HepG2 (cell line): ENCODE measurements at regions not wholly inside any gene's neighbourhood (a gene's known extent, or its start where the extent isn't known, plus 50 kb on each side); places are given as distances from the start of the nearest gene placed in this dataset.

Source experiments
- BRD4 ChIP-seq: sonication (generic); formaldehyde crosslinking; IDR thresholded peaks from 2 replicates; pipeline ENCODE4 v1.4.0; 2020; ENCODE audit warnings: missing genetic modification reagents
- CEBPZ ChIP-seq: IDR thresholded peaks from 2 replicates; pipeline ENCODE4 v1.6.1; 2012; ENCODE audit warnings: low read length, improper control_type of control experiment
- DR1 ChIP-seq: sonication (generic); formaldehyde crosslinking; IDR thresholded peaks from 2 replicates; pipeline ENCODE4 v1.8.0; 2021; ENCODE audit warnings: mild to moderate bottlenecking, missing genetic modification reagents, inconsistent platforms
- EP300 ChIP-seq, 3 experiments: sonication (generic) in 1 of 3; formaldehyde crosslinking in 1 of 3; IDR thresholded peaks; 2 replicates each; pipeline versions ENCODE4 v1.5.1 to v1.6.1; 2011 to 2020; ENCODE audit warnings: low read depth in 2 of 3, low read length in 2 of 3, borderline replicate concordance in 1 of 3, improper control_type of control experiment in 1 of 3, mild to moderate bottlenecking in 1 of 3, missing genetic modification reagents in 1 of 3, moderate library complexity in 1 of 3
- GATAD2A ChIP-seq: IDR thresholded peaks from 2 replicates; pipeline ENCODE4 v1.6.1; 2016
- PHF20 ChIP-seq: sonication (generic); formaldehyde crosslinking; IDR thresholded peaks from 2 replicates; pipeline ENCODE4 v1.5.0; 2020; ENCODE audit warnings: mild to moderate bottlenecking, missing genetic modification reagents
- PRMT3 ChIP-seq: sonication (generic); formaldehyde crosslinking; IDR thresholded peaks from 2 replicates; pipeline ENCODE4 v1.8.1; 2022; ENCODE audit warnings: low read depth, mild to moderate bottlenecking, moderate library complexity, missing genetic modification reagents, borderline replicate concordance
- RELA ChIP-seq: sonication (generic); formaldehyde crosslinking; IDR thresholded peaks from 2 replicates; pipeline ENCODE4 v1.4.0; 2020; ENCODE audit warnings: missing genetic modification reagents
- SMARCE1 ChIP-seq: fragments of 450-650 bp; IDR thresholded peaks from 2 replicates; pipeline ENCODE4 v1.6.1; 2017; ENCODE audit warnings: borderline replicate concordance
- SOX13 ChIP-seq, 3 experiments: fragments of 450-650 bp in 1 of 3; sonication (generic) in 1 of 3; formaldehyde crosslinking in 1 of 3; IDR thresholded peaks in 2 of 3; conservative IDR thresholded peaks in 1 of 3; 2 replicates each; pipeline versions ENCODE4 v1.5.0 to v1.6.1; 2016 to 2020; ENCODE audit warnings: antibody characterized with exemption in 1 of 3, mild to moderate bottlenecking in 1 of 3, missing compliant biosample characterization in 1 of 3, missing genetic modification reagents in 1 of 3, moderate library complexity in 1 of 3
- STAT5B ChIP-seq: sonication (generic); formaldehyde crosslinking; IDR thresholded peaks from 2 replicates; pipeline ENCODE4 v1.4.0; 2020; ENCODE audit warnings: missing genetic modification reagents
- TRIM24 ChIP-seq: sonication (generic); formaldehyde crosslinking; IDR thresholded peaks from 2 replicates; pipeline ENCODE4 v1.8.0; 2022; ENCODE audit warnings: mild to moderate bottlenecking, missing genetic modification reagents
- ZBTB10 ChIP-seq: sonication (generic); formaldehyde crosslinking; IDR thresholded peaks from 2 replicates; pipeline ENCODE4 v1.4.0; 2020; ENCODE audit warnings: missing genetic modification reagents, borderline replicate concordance
- ZFP41 ChIP-seq: sonication (generic); formaldehyde crosslinking; IDR thresholded peaks from 2 replicates; pipeline ENCODE4 v1.4.0; 2020; ENCODE audit warnings: mild to moderate bottlenecking, missing genetic modification reagents, borderline replicate concordance
- ZFY ChIP-seq: sonication (generic); formaldehyde crosslinking; IDR thresholded peaks from 2 replicates; pipeline ENCODE4 v1.4.0; 2020; ENCODE audit warnings: missing genetic modification reagents
- ZNF136 ChIP-seq: sonication (generic); formaldehyde crosslinking; IDR thresholded peaks from 2 replicates; pipeline ENCODE4 v1.8.1; 2022; ENCODE audit warnings: low read depth, mild to moderate bottlenecking, moderate library complexity, missing genetic modification reagents
- ZNF260 ChIP-seq: sonication (generic); formaldehyde crosslinking; IDR thresholded peaks from 2 replicates; pipeline ENCODE4 v1.4.0; 2020; ENCODE audit warnings: missing genetic modification reagents, low read depth, mild to moderate bottlenecking, borderline replicate concordance
- ZNF550 ChIP-seq: sonication (generic); formaldehyde crosslinking; IDR thresholded peaks from 2 replicates; pipeline ENCODE4 v1.4.0; 2020; ENCODE audit warnings: mild to moderate bottlenecking, missing genetic modification reagents, borderline replicate concordance
- ZNF569 ChIP-seq: sonication (generic); formaldehyde crosslinking; IDR thresholded peaks from 2 replicates; pipeline ENCODE4 v1.5.0; 2020; ENCODE audit warnings: mild to moderate bottlenecking, missing genetic modification reagents, moderate library complexity, borderline replicate concordance
- ZNF598 ChIP-seq: sonication (generic); formaldehyde crosslinking; IDR thresholded peaks from 2 replicates; pipeline ENCODE4 v1.5.1; 2020; ENCODE audit warnings: mild to moderate bottlenecking, missing genetic modification reagents, borderline replicate concordance
- ZNF616 ChIP-seq: sonication (generic); formaldehyde crosslinking; IDR thresholded peaks from 2 replicates; pipeline ENCODE4 v1.5.0; 2020; ENCODE audit warnings: low read depth, mild to moderate bottlenecking, missing genetic modification reagents
- ZNF619 ChIP-seq: sonication (generic); formaldehyde crosslinking; IDR thresholded peaks from 2 replicates; pipeline ENCODE4 v1.4.0; 2020; ENCODE audit warnings: mild to moderate bottlenecking, missing genetic modification reagents
- ZNF629 ChIP-seq: sonication (generic); formaldehyde crosslinking; conservative IDR thresholded peaks from 2 replicates; pipeline ENCODE4 v1.5.0; 2020; ENCODE audit warnings: missing genetic modification reagents
- ZNF644 ChIP-seq: IDR thresholded peaks from 2 replicates; pipeline ENCODE4 v1.6.1; 2016; ENCODE audit warnings: low read depth
- ZNF709 ChIP-seq: sonication (generic); formaldehyde crosslinking; IDR thresholded peaks from 2 replicates; pipeline ENCODE4 v1.5.0; 2020; ENCODE audit warnings: mild to moderate bottlenecking, missing genetic modification reagents
- TF ChIP-seq, protein P1 (sequence below): sonication (generic); formaldehyde crosslinking; IDR thresholded peaks from 2 replicates; pipeline ENCODE4 v1.4.0; 2020; ENCODE audit warnings: missing genetic modification reagents

DNA sequence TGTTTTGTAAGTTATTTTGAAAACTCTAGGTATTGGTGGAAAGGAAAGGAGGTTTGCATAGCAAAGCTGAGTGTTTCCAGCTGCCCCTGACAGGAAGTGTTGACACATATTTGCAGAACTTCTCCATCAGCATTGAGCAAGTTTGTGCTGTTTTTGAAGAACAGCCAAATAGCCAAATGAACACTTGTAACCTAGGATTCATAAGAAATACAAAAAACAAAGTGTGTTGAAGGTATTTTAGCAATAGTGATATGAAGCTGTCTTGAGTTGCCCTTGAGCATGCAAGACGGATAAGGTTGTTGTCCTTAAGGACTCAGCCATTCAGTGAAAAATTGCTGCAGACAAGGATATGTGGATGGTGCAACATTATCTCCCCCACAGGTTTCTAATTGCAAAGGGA is 68.3 kb upstream of the PGM2 start (continued):
- TF ChIP-seq ZNF709 (no peak), GATAD2A (CRISPR knock-in tag) (peak; percentile 36; the same call in 1 of the 2 replicates), ZFP41 (no peak), ZFY (CRISPR knock-in tag) (no peak), ZNF598 (CRISPR knock-in tag) (no peak), PHF20 (CRISPR knock-in tag) (no peak), ZNF136 (CRISPR knock-in tag) (no peak), ZNF629 (no peak), CEBPZ (no peak), DR1 (no peak), SMARCE1 (no peak), ZNF644 (no peak), ZNF569 (CRISPR knock-in tag) (no peak), ZNF550 (CRISPR knock-in tag) (no peak), PRMT3 (CRISPR knock-in tag) (no peak), BRD4 (no peak), EP300 (IDR thresholded peaks at IDR 0.05; ENCODE audit: low read depth in 2 of 2, low read length in 2 of 2) (peak in 1 of 2 experiments; percentile 57; a peak in 1 of 4 replicates), EP300 (CRISPR knock-in tag; IDR thresholded peaks at IDR 0.05; ENCODE audit: borderline replicate concordance) (no peak), ZBTB10 (CRISPR knock-in tag) (no peak), RELA (CRISPR knock-in tag) (no peak), ZNF619 (CRISPR knock-in tag) (no peak), ZNF616 (CRISPR knock-in tag) (no peak), SOX13 (IDR thresholded peaks at IDR 0.05) (no peak), SOX13 (CRISPR knock-in tag; conservative IDR thresholded peaks at IDR 0.05 in 1 of 2, IDR thresholded peaks at IDR 0.05 in 1 of 2) (0 out of 4 replicates have a peak, but pooled peaks of 1 of the 2 experiments have one; percentile 23), TRIM24 (CRISPR knock-in tag) (no peak), STAT5B (CRISPR knock-in tag) (no peak), ZNF260 (CRISPR knock-in tag) (no peak)
- TF ChIP-seq, protein P1, sequence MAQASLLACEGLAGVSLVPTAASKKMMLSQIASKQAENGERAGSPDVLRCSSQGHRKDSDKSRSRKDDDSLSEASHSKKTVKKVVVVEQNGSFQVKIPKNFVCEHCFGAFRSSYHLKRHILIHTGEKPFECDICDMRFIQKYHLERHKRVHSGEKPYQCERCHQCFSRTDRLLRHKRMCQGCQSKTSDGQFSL (CRISPR knock-in tag): no peak
